Body of pancreas (tissue), 4 donors: ENCODE measurements at regions not wholly inside any gene's neighbourhood (a gene's known extent, or its start where the extent isn't known, plus 50 kb on each side); places are given as distances from the start of the nearest gene placed in this dataset.

ENCODE experiments used
- ATAC-seq: fragments of 150-250 bp; one replicate; pipeline ENCODE4 v1.9.1; 2016
- DNase-seq, 4 donors: peaks; one replicate each; pipeline ENCODE4 v3.0.0-alpha.2; 2019
- H3K27ac ChIP-seq, 4 donors: fragments of 200-600 bp; sonication (generic); 1 replicate in 3 of 4; 2 replicates in 1 of 4; pipeline versions ENCODE4 v1.5.1 to v1.6.1; 2016 to 2019; ENCODE audit warnings: mild to moderate bottlenecking in 1 of 4, mixed read lengths in 1 of 4, moderate library complexity in 1 of 4
- H3K27me3 ChIP-seq, 2 donors: fragments of 200-600 bp; sonication (generic); one replicate each; pipeline ENCODE4 v1.6.0; 2016; ENCODE audit warnings: mild to moderate bottlenecking in 1 of 2
- H3K36me3 ChIP-seq, 2 donors: fragments of 200-600 bp; sonication (generic); replicated peaks in 1 of 2; 2 replicates each; pipeline ENCODE4 v1.5.1; 2016; ENCODE audit warnings: low read depth in 2 of 2; ENCODE audit not compliant: insufficient read depth in 1 of 2
- H3K4me1 ChIP-seq: fragments of 200-600 bp; sonication (generic); one replicate; pipeline ENCODE4 v1.6.0; 2016
- H3K4me3 ChIP-seq, 2 donors: fragments of 200-600 bp; sonication (generic); 1 replicate in 1 of 2; 2 replicates in 1 of 2; pipeline ENCODE4 v1.5.1; 2016 to 2019
- H3K9me3 ChIP-seq, 3 donors: fragments of 200-600 bp; sonication (generic); 1 replicate in 2 of 3; 2 replicates in 1 of 3; pipeline ENCODE4 v1.5.1; 2016
- POLR2A ChIP-seq, 3 donors: fragments of 450-650 bp; IDR thresholded peaks; one replicate each; pipeline ENCODE4 v1.6.1; 2016; ENCODE audit warnings: antibody characterized with exemption in 3 of 3, mild to moderate bottlenecking in 2 of 3
- WGBS, 2 donors: methylation state at CpG; one replicate each; pipeline ENCODE4 v1.1.5; 2017; 5-methylcytosine and 5-hydroxymethylcytosine counted together
- intact Hi-C: fragments of 100-400 bp; cut with DNase I; formaldehyde crosslinking; loops from one replicate; pipeline ENCODE4 v1.15.1; 2023
- TF ChIP-seq, protein P1 (sequence below), 7 experiments: fragments of 450-650 bp in 4 of 7; fragments of 200-600 bp in 3 of 7; sonication (generic) in 3 of 7; IDR thresholded peaks; one replicate each; pipeline ENCODE4 v1.5.1; 2016 to 2019; ENCODE audit warnings: antibody characterized with exemption in 7 of 7

DNA sequence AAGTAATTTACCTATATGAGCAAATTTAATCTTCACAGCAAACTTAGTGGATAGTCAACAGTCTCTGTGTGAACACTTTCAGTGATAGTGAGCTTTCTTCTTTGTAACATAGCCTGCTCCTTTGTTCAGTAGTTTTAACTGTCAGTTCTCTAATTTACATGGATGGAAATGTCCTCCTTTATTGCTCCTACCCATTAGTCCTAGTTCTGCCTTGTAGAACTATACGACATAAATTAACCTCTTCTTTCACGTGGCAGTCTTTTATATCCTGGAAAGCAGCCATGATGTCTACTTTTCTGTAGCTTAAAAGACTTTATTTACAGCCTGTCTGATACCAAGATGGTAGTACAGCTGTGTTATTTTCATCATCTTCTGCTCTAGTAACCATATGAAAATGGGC, 143.6 kb downstream of the TANC2 start:
- H3K27me3 ChIP-seq = no peaks in the 10 kb centered on the region
- H3K9me3 ChIP-seq = no peaks in the 10 kb centered on the region
- 87 to 89% methylated on average over 2 of the region's 2 CpGs for WGBS, 2 donors
- TF ChIP-seq, protein P1, sequence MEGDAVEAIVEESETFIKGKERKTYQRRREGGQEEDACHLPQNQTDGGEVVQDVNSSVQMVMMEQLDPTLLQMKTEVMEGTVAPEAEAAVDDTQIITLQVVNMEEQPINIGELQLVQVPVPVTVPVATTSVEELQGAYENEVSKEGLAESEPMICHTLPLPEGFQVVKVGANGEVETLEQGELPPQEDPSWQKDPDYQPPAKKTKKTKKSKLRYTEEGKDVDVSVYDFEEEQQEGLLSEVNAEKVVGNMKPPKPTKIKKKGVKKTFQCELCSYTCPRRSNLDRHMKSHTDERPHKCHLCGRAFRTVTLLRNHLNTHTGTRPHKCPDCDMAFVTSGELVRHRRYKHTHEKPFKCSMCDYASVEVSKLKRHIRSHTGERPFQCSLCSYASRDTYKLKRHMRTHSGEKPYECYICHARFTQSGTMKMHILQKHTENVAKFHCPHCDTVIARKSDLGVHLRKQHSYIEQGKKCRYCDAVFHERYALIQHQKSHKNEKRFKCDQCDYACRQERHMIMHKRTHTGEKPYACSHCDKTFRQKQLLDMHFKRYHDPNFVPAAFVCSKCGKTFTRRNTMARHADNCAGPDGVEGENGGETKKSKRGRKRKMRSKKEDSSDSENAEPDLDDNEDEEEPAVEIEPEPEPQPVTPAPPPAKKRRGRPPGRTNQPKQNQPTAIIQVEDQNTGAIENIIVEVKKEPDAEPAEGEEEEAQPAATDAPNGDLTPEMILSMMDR (IDR thresholded peaks at IDR 0.05) = no peak
- TF ChIP-seq POLR2A (IDR thresholded peaks at IDR 0.05) = no peak
- no peak overlapping the region for H3K4me3 ChIP-seq
- intact Hi-C loops = no loop called here
- no peak overlapping the region for H3K27ac ChIP-seq
- DNase-seq (no peak), ATAC-seq (no peak)
- no peaks in the 10 kb centered on the region for H3K36me3 ChIP-seq
- H3K4me1 ChIP-seq = no peaks in the 10 kb centered on the region

DNA sequence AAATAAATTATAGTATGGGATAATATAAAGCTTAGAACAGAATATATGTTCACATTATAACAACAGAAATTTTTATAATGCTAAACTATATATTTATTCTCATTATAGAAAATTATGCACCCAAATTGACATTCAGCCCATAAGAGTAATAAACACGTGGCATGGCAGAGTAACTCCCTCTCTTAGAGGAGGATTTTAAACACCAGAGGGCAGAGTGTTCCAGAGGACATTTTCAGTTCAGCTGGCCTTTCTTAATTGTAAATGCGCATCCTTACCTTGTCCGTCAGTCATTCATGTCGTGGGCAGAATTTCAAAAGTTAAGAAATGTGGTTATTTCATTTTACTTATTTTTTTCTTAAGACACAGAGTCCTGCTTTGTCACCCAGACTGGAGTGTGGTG, 147.1 kb downstream of the TANC2 start:
- Histone ChIP-seq H3K27me3 (no peaks in the 10 kb centered on the region), H3K4me3 (no peak overlapping the region), H3K9me3 (no peaks in the 10 kb centered on the region), H3K36me3 (no peaks in the 10 kb centered on the region), H3K4me1 (no peaks in the 10 kb centered on the region), H3K27ac (no peak overlapping the region)
- TF ChIP-seq, protein P1 (IDR thresholded peaks at IDR 0.05) = peak in 2 of 7 experiments; percentile 5 to 16
- TF ChIP-seq POLR2A (IDR thresholded peaks at IDR 0.05) = no peak
- DNase-seq (no peak), ATAC-seq (no peak)
- intact Hi-C loops = no loop called here
- WGBS, 2 donors = 88 to 91% methylated on average over 4 of the region's 4 CpGs

DNA sequence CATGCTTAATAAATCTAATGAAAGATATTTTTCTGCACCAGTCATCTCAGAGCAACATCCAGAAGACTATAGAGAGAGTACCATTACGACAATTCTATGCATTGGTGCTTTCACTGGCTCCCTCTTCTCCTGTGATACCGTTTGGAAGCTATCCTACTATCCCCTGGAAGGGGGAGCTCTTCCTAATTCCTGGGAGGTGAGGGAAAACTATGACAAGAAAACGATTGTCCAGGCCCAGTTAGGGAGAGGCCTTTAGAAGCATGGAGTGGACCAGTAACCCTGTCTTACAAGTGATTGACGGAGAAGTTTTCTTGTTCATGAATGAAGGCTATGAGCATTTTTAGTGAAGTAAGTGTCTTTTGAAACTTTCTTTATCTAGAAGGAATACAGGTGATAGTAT, 150.2 kb downstream of the TANC2 start:
- TF ChIP-seq POLR2A (IDR thresholded peaks at IDR 0.05) = no peak
- TF ChIP-seq, protein P1 (IDR thresholded peaks at IDR 0.05) = no peak
- Histone ChIP-seq H3K4me3 (no peak overlapping the region), H3K9me3 (no peaks in the 10 kb centered on the region), H3K27ac (no peak overlapping the region), H3K4me1 (no peaks in the 10 kb centered on the region), H3K36me3 (no peaks in the 10 kb centered on the region), H3K27me3 (no peaks in the 10 kb centered on the region)
- DNase-seq = no peak
- WGBS, 2 donors = 70 to 79% methylated on average over 4 of the region's 4 CpGs
- ATAC-seq = no peak
- intact Hi-C loops = no loop called here

DNA sequence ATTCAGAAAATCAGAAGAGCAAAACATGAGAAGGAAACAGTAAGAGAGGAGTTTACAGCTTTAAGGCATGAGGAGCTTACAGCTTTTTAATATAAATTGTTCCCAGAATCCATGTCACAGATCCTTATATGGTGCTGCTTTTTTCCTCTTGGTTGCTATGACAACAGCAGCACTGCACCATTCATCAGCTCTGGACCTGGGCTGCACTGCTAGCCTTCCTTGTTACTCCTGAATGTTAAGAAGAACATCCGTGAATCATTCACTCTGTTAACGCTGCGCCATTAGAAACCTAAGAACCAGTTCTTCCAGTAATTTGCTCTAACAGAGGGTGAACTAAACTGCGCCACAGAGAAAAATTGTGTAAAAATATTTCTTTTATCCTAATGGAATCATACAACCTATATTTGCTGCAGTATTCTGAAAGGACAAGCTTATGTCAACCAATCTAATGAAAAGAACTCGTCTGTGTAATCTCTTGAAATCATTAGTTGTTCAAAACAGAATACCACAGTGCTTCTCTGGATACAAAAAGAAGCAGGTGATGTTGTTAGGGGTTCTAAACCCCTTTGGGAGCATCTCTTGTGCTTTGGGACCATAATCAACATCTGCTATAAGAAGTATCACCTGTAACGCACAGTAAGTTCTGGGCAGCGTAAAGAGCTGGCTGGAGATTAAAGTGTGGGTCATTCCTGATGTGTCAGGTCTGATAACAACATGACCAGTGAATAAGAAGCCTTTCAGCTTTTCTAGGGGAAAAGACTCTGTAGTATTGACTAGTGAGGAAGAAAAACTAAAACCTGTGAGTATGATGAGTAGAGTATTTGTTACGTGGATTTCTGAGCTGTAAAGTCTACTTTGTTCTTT, 151.2 kb downstream of the TANC2 start:
- intact Hi-C loops = no loop called here
- DNase-seq (peak in 3 of 4 donors; percentile 40 to 68 (median 49)), ATAC-seq (peak; percentile 80)
- H3K27me3 ChIP-seq = no peaks in the 10 kb centered on the region
- no peaks in the 10 kb centered on the region for H3K9me3 ChIP-seq
- no peaks in the 10 kb centered on the region for H3K4me1 ChIP-seq
- H3K36me3 ChIP-seq = no peaks in the 10 kb centered on the region
- peak overlapping the region in 3 of 4 donors; percentile 8 to 62 (median 36) for H3K27ac ChIP-seq
- H3K4me3 ChIP-seq = no peak overlapping the region
- no peak for TF ChIP-seq POLR2A (IDR thresholded peaks at IDR 0.05)
- TF ChIP-seq, protein P1 (IDR thresholded peaks at IDR 0.05) = no peak
- WGBS, 2 donors = 65 to 72% methylated on average over 8 of the region's 8 CpGs

DNA sequence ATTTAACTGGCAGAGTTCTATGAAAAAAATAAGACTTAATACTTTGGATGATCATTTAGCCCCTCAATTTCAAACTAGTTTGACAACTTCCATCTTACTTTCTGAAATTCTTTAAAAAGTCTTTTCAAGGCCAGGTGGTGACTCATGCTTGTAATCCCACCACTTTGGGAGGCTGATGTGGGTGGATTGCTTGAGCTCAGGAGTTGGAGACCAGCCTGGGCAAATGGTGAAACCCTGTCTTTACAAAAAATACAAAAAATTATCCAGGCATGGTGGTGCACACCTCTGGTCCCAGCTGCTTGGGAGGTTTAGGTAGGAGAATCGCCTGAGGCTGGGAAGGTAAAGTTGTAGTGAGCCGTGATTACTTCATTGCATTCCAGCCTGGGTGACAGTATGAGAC, 154.4 kb downstream of the TANC2 start:
- no peaks in the 10 kb centered on the region for H3K4me1 ChIP-seq
- TF ChIP-seq, protein P1 (IDR thresholded peaks at IDR 0.05) = no peak
- no peak for TF ChIP-seq POLR2A (IDR thresholded peaks at IDR 0.05)
- no peaks in the 10 kb centered on the region for H3K9me3 ChIP-seq
- WGBS, 2 donors = 91 to 100% methylated on average over 2 of the region's 2 CpGs
- ATAC-seq = no peak
- H3K27me3 ChIP-seq = no peaks in the 10 kb centered on the region
- H3K27ac ChIP-seq = no peak overlapping the region
- no peaks in the 10 kb centered on the region for H3K36me3 ChIP-seq
- no peak overlapping the region for H3K4me3 ChIP-seq
- intact Hi-C loops = no loop called here
- DNase-seq = no peak
